ENCODE measurements at regions not wholly inside any gene's neighbourhood (a gene's known extent, or its start where the extent isn't known, plus 50 kb on each side); places are given as distances from the start of the nearest gene placed in this dataset.

GRCh38 chr11:70696076-70696475, 297.7 kb downstream of the CTTN start:
- TF ChIP-seq CTCF (conservative IDR thresholded peaks at IDR 0.05; ENCODE audit: low read depth, low read length) (no peak), EZH2 (IDR thresholded peaks at IDR 0.05; ENCODE audit: borderline replicate concordance, low read depth, low read length, poor library complexity, severe bottlenecking) (no peak)

Measured in A673 (cell line).